ENCODE measurements at regions not wholly inside any gene's neighbourhood (a gene's known extent, or its start where the extent isn't known, plus 50 kb on each side); places are given as distances from the start of the nearest gene placed in this dataset.

GRCh38 chr3:72310419-72311380 lies 525.8 kb upstream of the PROK2 start (continued):
- TF ChIP-seq SP2 (IDR thresholded peaks at IDR 0.05; ENCODE audit: low read length): no peak
- no peak for TF ChIP-seq NRF1 (IDR thresholded peaks at IDR 0.05; ENCODE audit: low read depth, low read length)
- TF ChIP-seq TCF12 (IDR thresholded peaks at IDR 0.05; ENCODE audit: low read depth, low read length): no peak
- no peak for TF ChIP-seq CHD1 (IDR thresholded peaks at IDR 0.05; ENCODE audit: low read depth, low read length)
- TF ChIP-seq E2F6 (IDR thresholded peaks at IDR 0.05): no peak
- no peak for TF ChIP-seq CEBPB (IDR thresholded peaks at IDR 0.05; ENCODE audit: low read depth, low read length)
- TF ChIP-seq SIN3A (conservative IDR thresholded peaks at IDR 0.05 in 1 of 2, IDR thresholded peaks at IDR 0.05 in 1 of 2; ENCODE audit: low read depth in 1 of 2, low read length in 2 of 2): no peak
- no peak for TF ChIP-seq CHD2 (IDR thresholded peaks at IDR 0.05; ENCODE audit: low read length)
- TF ChIP-seq RFX5 (IDR thresholded peaks at IDR 0.05; ENCODE audit: borderline replicate concordance, low read depth, low read length): no peak

Data from H1 (cell line).